ENCODE measurements at regions not wholly inside any gene's neighbourhood (a gene's known extent, or its start where the extent isn't known, plus 50 kb on each side); places are given as distances from the start of the nearest gene placed in this dataset.
A peak's percentile ranks its signal among the peaks of the same experiment; 100 is the strongest.

GRCh38 chr2:23009545-23010149 is 375.3 kb upstream of the KLHL29 start:
- Mint-ChIP-seq H3K4me3 (no peak overlapping the region), H3K27me3 (ENCODE audit: low read depth) (no peaks in the 10 kb centered on the region), H3K27ac (no peak overlapping the region), H3K36me3 (no peaks in the 10 kb centered on the region), H3K4me1 (no peaks in the 10 kb centered on the region), H3K9me3 (no peaks in the 10 kb centered on the region)
- ATAC-seq (peak; percentile 41; the same call in 1 of the 2 replicates), DNase-seq (ENCODE audit: low spot score) (no peak)
- CTCF ChIA-PET = no interaction called here
- no peak for TF ChIP-seq OVOL2 (CRISPR knock-in tag; IDR thresholded peaks at IDR 0.05; ENCODE audit: borderline replicate concordance)
- TF ChIP-seq ATF3 (CRISPR knock-in tag; conservative IDR thresholded peaks at IDR 0.05) = no peak
- no peak for TF ChIP-seq ZNF317 (CRISPR knock-in tag; IDR thresholded peaks at IDR 0.05; ENCODE audit: borderline replicate concordance, low read depth)
- TF ChIP-seq SOX15 (CRISPR knock-in tag; IDR thresholded peaks at IDR 0.05) = no peak
- TF ChIP-seq FOXJ3 (CRISPR knock-in tag; IDR thresholded peaks at IDR 0.05; ENCODE audit: borderline replicate concordance) = no peak
- TF ChIP-seq ZNF425 (CRISPR knock-in tag; conservative IDR thresholded peaks at IDR 0.05) = no peak
- POLR2A ChIA-PET = no interaction called here

GRCh38 chr2:23012499-23012898 is 372.5 kb upstream of the KLHL29 start:
- Mint-ChIP-seq H3K4me1 (0 out of 2 replicates have a peak, but pooled peaks cover 5% of the 10 kb centered on the region), H3K9me3 (no peaks in the 10 kb centered on the region), H3K36me3 (no peaks in the 10 kb centered on the region), H3K27ac (no peak overlapping the region), H3K4me3 (no peak overlapping the region), H3K27me3 (ENCODE audit: low read depth) (no peaks in the 10 kb centered on the region)
- POLR2A ChIA-PET = no interaction called here
- no peak for ATAC-seq
- no peak for TF ChIP-seq HMGA2 (CRISPR knock-in tag; IDR thresholded peaks at IDR 0.05)
- no peak for TF ChIP-seq MLX (CRISPR knock-in tag; IDR thresholded peaks at IDR 0.05)
- no peak for TF ChIP-seq ETV6 (CRISPR knock-in tag; IDR thresholded peaks at IDR 0.05)
- no peak for TF ChIP-seq PREB (CRISPR knock-in tag; IDR thresholded peaks at IDR 0.05; ENCODE audit: borderline replicate concordance)
- TF ChIP-seq ZBTB43 (CRISPR knock-in tag; IDR thresholded peaks at IDR 0.05) = no peak
- no peak for TF ChIP-seq TP53 (CRISPR knock-in tag; IDR thresholded peaks at IDR 0.05)
- TF ChIP-seq SMAD4 (CRISPR knock-in tag; IDR thresholded peaks at IDR 0.05) = no peak
- no peak for TF ChIP-seq USF2 (CRISPR knock-in tag; IDR thresholded peaks at IDR 0.05)
- no peak for TF ChIP-seq ZNF263 (CRISPR knock-in tag; IDR thresholded peaks at IDR 0.05; ENCODE audit: low read depth)
- no peak for TF ChIP-seq AFF4 (CRISPR knock-in tag; IDR thresholded peaks at IDR 0.05; ENCODE audit: borderline replicate concordance)
- TF ChIP-seq ZNF423 (CRISPR knock-in tag; IDR thresholded peaks at IDR 0.05) = no peak
- TF ChIP-seq CDX4 (CRISPR knock-in tag; IDR thresholded peaks at IDR 0.05; ENCODE audit: borderline replicate concordance) = no peak
- no peak for TF ChIP-seq SOX15 (CRISPR knock-in tag; IDR thresholded peaks at IDR 0.05)
- TF ChIP-seq RORB (CRISPR knock-in tag; IDR thresholded peaks at IDR 0.05) = no peak
- no peak for TF ChIP-seq RELA (CRISPR knock-in tag; IDR thresholded peaks at IDR 0.05; ENCODE audit: borderline replicate concordance)
- TF ChIP-seq PRRX2 (CRISPR knock-in tag; IDR thresholded peaks at IDR 0.05) = no peak
- no peak for TF ChIP-seq ZMAT4 (CRISPR knock-in tag; IDR thresholded peaks at IDR 0.05)
- CTCF ChIA-PET = no interaction called here
- no peak for DNase-seq (ENCODE audit: low spot score)

Measured in WTC11 (cell line).